WTC11 (cell line): ENCODE measurements at regions not wholly inside any gene's neighbourhood (a gene's known extent, or its start where the extent isn't known, plus 50 kb on each side); places are given as distances from the start of the nearest gene placed in this dataset.

Experiments
- HMGA2 ChIP-seq: fragments of 250-450 bp; sonication (Bioruptor Pico); IDR thresholded peaks from 2 replicates; pipeline ENCODE4 v1.4.0; 2021; ENCODE audit warnings: mild to moderate bottlenecking, moderate library complexity
- MAX ChIP-seq: sonication (generic); formaldehyde crosslinking; IDR thresholded peaks from 2 replicates; pipeline ENCODE4 v1.8.0; 2022; ENCODE audit warnings: mild to moderate bottlenecking, missing genetic modification reagents
- NR2C2 ChIP-seq: sonication (generic); formaldehyde crosslinking; IDR thresholded peaks from 2 replicates; pipeline ENCODE4 v1.8.0; 2022; ENCODE audit warnings: mild to moderate bottlenecking, missing genetic modification reagents
- NR3C1 ChIP-seq: sonication (generic); formaldehyde crosslinking; conservative IDR thresholded peaks from 2 replicates; pipeline ENCODE4 v1.8.1; 2023; ENCODE audit warnings: low read depth, mild to moderate bottlenecking, missing genetic modification reagents
- TEAD4 ChIP-seq: sonication (generic); formaldehyde crosslinking; IDR thresholded peaks from 2 replicates; pipeline ENCODE4 v1.8.0; 2022; ENCODE audit warnings: mild to moderate bottlenecking, missing genetic modification reagents
- TF ChIP-seq, protein P1 (sequence below): sonication (generic); formaldehyde crosslinking; IDR thresholded peaks from 2 replicates; pipeline ENCODE4 v1.8.1; 2022; ENCODE audit warnings: low read depth, missing genetic modification reagents, borderline replicate concordance
- TF ChIP-seq, protein P2 (sequence below): fragments of 200-600 bp; IDR thresholded peaks from 2 replicates; pipeline ENCODE4 v1.8.0; 2022; ENCODE audit warnings: antibody characterized with exemption
- TF ChIP-seq, protein P3 (sequence below): fragments of 250-450 bp; sonication (Bioruptor Pico); IDR thresholded peaks from 2 replicates; pipeline ENCODE4 v2.1.2; 2022; ENCODE audit warnings: mild to moderate bottlenecking, moderate library complexity
- TF ChIP-seq, protein P4 (sequence below): sonication (generic); formaldehyde crosslinking; IDR thresholded peaks from 2 replicates; pipeline ENCODE4 v1.8.1; 2023; ENCODE audit warnings: mild to moderate bottlenecking, missing genetic modification reagents, moderate library complexity

- TF ChIP-seq NR3C1 (CRISPR knock-in tag) (no peak), TEAD4 (CRISPR knock-in tag) (no peak), HMGA2 (CRISPR knock-in tag) (no peak), NR2C2 (no peak), MAX (CRISPR knock-in tag) (no peak)
- TF ChIP-seq, protein P1, sequence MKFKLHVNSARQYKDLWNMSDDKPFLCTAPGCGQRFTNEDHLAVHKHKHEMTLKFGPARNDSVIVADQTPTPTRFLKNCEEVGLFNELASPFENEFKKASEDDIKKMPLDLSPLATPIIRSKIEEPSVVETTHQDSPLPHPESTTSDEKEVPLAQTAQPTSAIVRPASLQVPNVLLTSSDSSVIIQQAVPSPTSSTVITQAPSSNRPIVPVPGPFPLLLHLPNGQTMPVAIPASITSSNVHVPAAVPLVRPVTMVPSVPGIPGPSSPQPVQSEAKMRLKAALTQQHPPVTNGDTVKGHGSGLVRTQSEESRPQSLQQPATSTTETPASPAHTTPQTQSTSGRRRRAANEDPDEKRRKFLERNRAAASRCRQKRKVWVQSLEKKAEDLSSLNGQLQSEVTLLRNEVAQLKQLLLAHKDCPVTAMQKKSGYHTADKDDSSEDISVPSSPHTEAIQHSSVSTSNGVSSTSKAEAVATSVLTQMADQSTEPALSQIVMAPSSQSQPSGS (CRISPR knock-in tag) = no peak
- TF ChIP-seq, protein P2, sequence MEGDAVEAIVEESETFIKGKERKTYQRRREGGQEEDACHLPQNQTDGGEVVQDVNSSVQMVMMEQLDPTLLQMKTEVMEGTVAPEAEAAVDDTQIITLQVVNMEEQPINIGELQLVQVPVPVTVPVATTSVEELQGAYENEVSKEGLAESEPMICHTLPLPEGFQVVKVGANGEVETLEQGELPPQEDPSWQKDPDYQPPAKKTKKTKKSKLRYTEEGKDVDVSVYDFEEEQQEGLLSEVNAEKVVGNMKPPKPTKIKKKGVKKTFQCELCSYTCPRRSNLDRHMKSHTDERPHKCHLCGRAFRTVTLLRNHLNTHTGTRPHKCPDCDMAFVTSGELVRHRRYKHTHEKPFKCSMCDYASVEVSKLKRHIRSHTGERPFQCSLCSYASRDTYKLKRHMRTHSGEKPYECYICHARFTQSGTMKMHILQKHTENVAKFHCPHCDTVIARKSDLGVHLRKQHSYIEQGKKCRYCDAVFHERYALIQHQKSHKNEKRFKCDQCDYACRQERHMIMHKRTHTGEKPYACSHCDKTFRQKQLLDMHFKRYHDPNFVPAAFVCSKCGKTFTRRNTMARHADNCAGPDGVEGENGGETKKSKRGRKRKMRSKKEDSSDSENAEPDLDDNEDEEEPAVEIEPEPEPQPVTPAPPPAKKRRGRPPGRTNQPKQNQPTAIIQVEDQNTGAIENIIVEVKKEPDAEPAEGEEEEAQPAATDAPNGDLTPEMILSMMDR = no peak
- TF ChIP-seq, protein P3, sequence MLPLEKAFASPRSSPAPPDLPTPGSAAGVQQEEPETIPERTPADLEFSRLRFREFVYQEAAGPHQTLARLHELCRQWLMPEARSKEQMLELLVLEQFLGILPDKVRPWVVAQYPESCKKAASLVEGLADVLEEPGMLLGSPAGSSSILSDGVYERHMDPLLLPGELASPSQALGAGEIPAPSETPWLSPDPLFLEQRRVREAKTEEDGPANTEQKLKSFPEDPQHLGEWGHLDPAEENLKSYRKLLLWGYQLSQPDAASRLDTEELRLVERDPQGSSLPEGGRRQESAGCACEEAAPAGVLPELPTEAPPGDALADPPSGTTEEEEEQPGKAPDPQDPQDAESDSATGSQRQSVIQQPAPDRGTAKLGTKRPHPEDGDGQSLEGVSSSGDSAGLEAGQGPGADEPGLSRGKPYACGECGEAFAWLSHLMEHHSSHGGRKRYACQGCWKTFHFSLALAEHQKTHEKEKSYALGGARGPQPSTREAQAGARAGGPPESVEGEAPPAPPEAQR (CRISPR knock-in tag) = no peak
- TF ChIP-seq, protein P4, sequence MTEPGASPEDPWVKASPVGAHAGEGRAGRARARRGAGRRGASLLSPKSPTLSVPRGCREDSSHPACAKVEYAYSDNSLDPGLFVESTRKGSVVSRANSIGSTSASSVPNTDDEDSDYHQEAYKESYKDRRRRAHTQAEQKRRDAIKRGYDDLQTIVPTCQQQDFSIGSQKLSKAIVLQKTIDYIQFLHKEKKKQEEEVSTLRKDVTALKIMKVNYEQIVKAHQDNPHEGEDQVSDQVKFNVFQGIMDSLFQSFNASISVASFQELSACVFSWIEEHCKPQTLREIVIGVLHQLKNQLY (CRISPR knock-in tag) = no peak
These were observed 1333.0 kb downstream of the ROBO1 start for GRCh38 chr3:78434801-78435200.
